WTC11 (cell line): ENCODE measurements at regions not wholly inside any gene's neighbourhood (a gene's known extent, or its start where the extent isn't known, plus 50 kb on each side); places are given as distances from the start of the nearest gene placed in this dataset.

Experiments used
- AR ChIP-seq: fragments of 250-450 bp; sonication (Bioruptor Pico); IDR thresholded peaks from 2 replicates; pipeline ENCODE4 v1.9.0; 2021; ENCODE audit warnings: mild to moderate bottlenecking
- ATF1 ChIP-seq: sonication (generic); formaldehyde crosslinking; IDR thresholded peaks from 2 replicates; pipeline ENCODE4 v1.8.1; 2023; ENCODE audit warnings: mild to moderate bottlenecking, moderate library complexity, missing genetic modification reagents
- ATF6 ChIP-seq: sonication (generic); formaldehyde crosslinking; IDR thresholded peaks from 2 replicates; pipeline ENCODE4 v1.8.1; 2023; ENCODE audit warnings: mild to moderate bottlenecking, missing genetic modification reagents
- CTCF ChIP-seq: fragments of 200-600 bp; IDR thresholded peaks from 2 replicates; pipeline ENCODE4 v1.8.0; 2022; ENCODE audit warnings: antibody characterized with exemption
- E2F1 ChIP-seq: sonication (generic); formaldehyde crosslinking; IDR thresholded peaks from 2 replicates; pipeline ENCODE4 v1.8.0; 2022; ENCODE audit warnings: mild to moderate bottlenecking, missing genetic modification reagents
- E2F5 ChIP-seq: sonication (generic); formaldehyde crosslinking; IDR thresholded peaks from 2 replicates; pipeline ENCODE4 v1.8.1; 2022; ENCODE audit warnings: mild to moderate bottlenecking, moderate library complexity, missing genetic modification reagents
- FOXK1 ChIP-seq: sonication (generic); formaldehyde crosslinking; IDR thresholded peaks from 2 replicates; pipeline ENCODE4 v1.8.0; 2022; ENCODE audit warnings: mild to moderate bottlenecking, moderate library complexity, missing genetic modification reagents
- HMGXB4 ChIP-seq: sonication (generic); formaldehyde crosslinking; IDR thresholded peaks from 2 replicates; pipeline ENCODE4 v1.8.1; 2023; ENCODE audit warnings: mild to moderate bottlenecking, moderate library complexity, missing genetic modification reagents
- MAX ChIP-seq: sonication (generic); formaldehyde crosslinking; IDR thresholded peaks from 2 replicates; pipeline ENCODE4 v1.8.0; 2022; ENCODE audit warnings: mild to moderate bottlenecking, missing genetic modification reagents
- MYBL2 ChIP-seq: sonication (generic); formaldehyde crosslinking; IDR thresholded peaks from 2 replicates; pipeline ENCODE4 v1.8.1; 2023; ENCODE audit warnings: mild to moderate bottlenecking, moderate library complexity, missing genetic modification reagents
- SMAD4 ChIP-seq: sonication (generic); formaldehyde crosslinking; IDR thresholded peaks from 2 replicates; pipeline ENCODE4 v1.8.0; 2022; ENCODE audit warnings: mild to moderate bottlenecking, missing genetic modification reagents
- ZNF281 ChIP-seq: sonication (generic); formaldehyde crosslinking; IDR thresholded peaks from 2 replicates; pipeline ENCODE4 v1.8.0; 2023; ENCODE audit warnings: mild to moderate bottlenecking, missing genetic modification reagents
- ZNF416 ChIP-seq: fragments of 250-450 bp; sonication (Bioruptor Pico); IDR thresholded peaks from 2 replicates; pipeline ENCODE4 v1.9.0; 2021; ENCODE audit warnings: mild to moderate bottlenecking, inconsistent platforms
- ZNF512 ChIP-seq: sonication (generic); formaldehyde crosslinking; IDR thresholded peaks from 2 replicates; pipeline ENCODE4 v1.8.1; 2022; ENCODE audit warnings: missing genetic modification reagents, borderline replicate concordance

- no peak for TF ChIP-seq CTCF
- TF ChIP-seq E2F5 (CRISPR knock-in tag): no peak
- TF ChIP-seq FOXK1: no peak
- TF ChIP-seq ZNF512 (CRISPR knock-in tag): no peak
- no peak for TF ChIP-seq ZNF416 (CRISPR knock-in tag)
- no peak for TF ChIP-seq MYBL2 (CRISPR knock-in tag)
- no peak for TF ChIP-seq HMGXB4 (CRISPR knock-in tag)
- TF ChIP-seq AR (CRISPR knock-in tag): no peak
- no peak for TF ChIP-seq MAX
- no peak for TF ChIP-seq E2F1 (CRISPR knock-in tag)
- TF ChIP-seq ZNF281: no peak
- no peak for TF ChIP-seq ATF1 (CRISPR knock-in tag)
- TF ChIP-seq ATF6 (CRISPR knock-in tag): no peak
- no peak for TF ChIP-seq SMAD4
Observed at GRCh38 chr3:72660270-72661114, 187.8 kb downstream of the SHQ1 start.
